ENCODE measurements at regions not wholly inside any gene's neighbourhood (a gene's known extent, or its start where the extent isn't known, plus 50 kb on each side); places are given as distances from the start of the nearest gene placed in this dataset.

DNA sequence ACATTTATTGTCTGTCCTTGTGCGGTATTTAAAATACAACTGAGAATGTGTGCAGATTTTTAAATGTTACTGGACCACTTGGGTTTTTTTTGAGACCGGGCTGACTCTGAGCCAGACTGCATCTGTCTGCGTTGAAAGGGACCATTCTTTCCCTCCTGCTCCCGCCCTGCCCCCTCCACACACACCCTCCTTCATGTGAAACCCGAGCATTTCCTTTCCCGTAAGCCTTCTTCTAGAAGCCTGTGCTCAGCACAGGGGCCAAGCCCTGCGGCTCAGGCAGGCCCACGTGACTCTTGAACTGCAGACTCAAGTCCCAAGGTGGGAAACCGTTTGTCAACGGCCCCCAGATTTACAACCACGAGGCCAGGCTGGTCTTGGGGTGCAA, 82.7 kb upstream of the FOXC1 start:
- Mint-ChIP-seq H3K4me3 (peak overlapping the region; percentile 9 to 44), H3K4me1 (ENCODE audit: low read depth) (peaks cover 34% of the 10 kb centered on the region)

GRCh38 chr6:1535295-1535694, 74.4 kb upstream of the FOXC1 start:
- Mint-ChIP-seq H3K27ac (no peak overlapping the region), H3K36me3 (ENCODE audit: insufficient read depth in 2 of 2) (peaks cover 0 to 2% of the 10 kb centered on the region in 2 donors), H3K4me1 (ENCODE audit: low read depth) (peaks cover 15% of the 10 kb centered on the region), H3K4me3 (no peak overlapping the region), H3K9me3 (no peaks in the 10 kb centered on the region), H3K27me3 (ENCODE audit: low read depth) (no peaks in the 10 kb centered on the region)
- ATAC-seq (replicated peaks in 1 of 2), result peak; percentile 43 to 85
- peak; percentile 8 to 41 for DNase-seq

More for the DNA sequence above, 82.7 kb upstream of the FOXC1 start:
- ATAC-seq (replicated peaks in 1 of 2) (peak; percentile 49 to 78), DNase-seq (peak; percentile 13 to 44)
- peaks cover 0 to 2% of the 10 kb centered on the region in 2 donors for H3K36me3 Mint-ChIP-seq (ENCODE audit: insufficient read depth in 2 of 2)
- no peaks in the 10 kb centered on the region for H3K9me3 Mint-ChIP-seq
- H3K27me3 Mint-ChIP-seq (ENCODE audit: low read depth), result peaks cover 2% of the 10 kb centered on the region
- peak overlapping the region; percentile 57 for H3K27ac Mint-ChIP-seq

DNA sequence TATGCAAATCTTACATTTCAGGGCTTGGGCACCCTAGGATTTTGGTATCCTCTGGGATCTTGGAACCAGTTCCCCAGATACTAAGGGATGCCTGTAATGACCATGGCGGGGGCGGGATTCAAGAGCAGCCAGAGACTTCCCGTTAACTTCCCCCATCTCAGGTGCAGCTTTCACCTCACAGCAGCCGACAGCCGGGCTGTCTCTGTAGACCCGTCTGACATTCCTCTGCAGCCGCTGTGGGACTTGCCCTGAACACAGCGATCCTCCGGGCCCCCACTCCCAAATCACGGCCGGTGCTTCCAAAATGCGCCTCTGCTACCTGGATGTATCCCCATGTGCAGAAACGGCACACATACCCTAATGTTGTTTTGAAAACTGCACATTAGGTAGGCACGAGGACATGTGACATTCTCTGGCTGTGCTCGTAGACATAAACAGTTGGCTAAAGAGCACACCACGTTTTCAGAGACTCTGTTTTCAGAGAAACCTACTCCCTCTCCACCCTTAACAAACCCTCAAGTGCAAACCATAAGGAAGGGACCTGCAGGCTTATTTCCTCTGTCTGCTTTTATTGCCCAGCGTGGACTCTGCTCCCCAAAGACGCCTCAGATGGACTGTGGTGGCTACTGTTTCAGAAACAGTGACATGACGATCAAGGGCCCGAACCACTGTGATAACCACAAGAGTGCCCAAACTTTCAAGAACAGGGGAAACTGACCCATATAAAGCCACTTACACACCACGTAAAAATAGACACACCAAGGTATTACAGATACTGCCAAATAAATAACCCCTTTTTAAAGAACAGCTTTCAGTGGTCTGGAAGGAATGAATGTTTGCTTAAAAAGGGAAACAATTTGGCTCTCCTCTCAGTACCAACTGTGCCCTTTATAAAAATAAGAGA, 72.9 kb upstream of the FOXC1 start:
- Mint-ChIP-seq H3K27me3 (ENCODE audit: low read depth) (no peaks in the 10 kb centered on the region), H3K4me3 (peak overlapping the region in 1 of 2 donors; percentile 72), H3K27ac (peak overlapping the region; percentile 49), H3K4me1 (ENCODE audit: low read depth) (peaks cover 15% of the 10 kb centered on the region), H3K9me3 (no peaks in the 10 kb centered on the region), H3K36me3 (ENCODE audit: insufficient read depth in 2 of 2) (no peaks in the 10 kb centered on the region)
- ATAC-seq (replicated peaks in 1 of 2), result peak in 1 of 2 donors; percentile 25
- no peak for DNase-seq

DNA sequence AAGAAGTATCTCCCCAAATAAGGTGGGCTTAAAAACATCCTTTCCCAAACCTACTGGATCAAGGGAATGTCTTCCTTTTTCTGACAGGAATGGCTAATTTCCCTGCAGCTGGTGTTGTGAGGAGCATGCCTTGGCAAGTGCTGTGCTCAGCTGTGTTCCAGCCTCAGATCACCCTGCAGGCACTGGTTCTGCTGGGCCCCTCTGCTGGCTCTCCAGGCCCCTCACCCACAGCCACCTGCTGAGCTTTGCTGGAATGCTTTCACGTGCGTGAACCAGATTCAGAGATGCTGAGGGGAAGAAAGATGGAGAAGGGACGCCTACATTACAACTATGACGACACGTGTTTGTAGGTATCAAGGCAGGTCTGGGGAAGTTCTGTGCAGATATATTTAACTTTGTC, 71.3 kb upstream of the FOXC1 start:
- Mint-ChIP-seq H3K4me3 (no peak overlapping the region), H3K9me3 (peaks cover 0 to 1% of the 10 kb centered on the region in 2 donors), H3K27me3 (ENCODE audit: low read depth) (no peaks in the 10 kb centered on the region), H3K36me3 (ENCODE audit: insufficient read depth in 2 of 2) (peaks cover 0 to under 1% of the 10 kb centered on the region in 2 donors), H3K4me1 (ENCODE audit: low read depth) (peaks cover 15% of the 10 kb centered on the region), H3K27ac (no peak overlapping the region)
- DNase-seq, result no peak
- no peak for ATAC-seq (replicated peaks in 1 of 2)

DNA sequence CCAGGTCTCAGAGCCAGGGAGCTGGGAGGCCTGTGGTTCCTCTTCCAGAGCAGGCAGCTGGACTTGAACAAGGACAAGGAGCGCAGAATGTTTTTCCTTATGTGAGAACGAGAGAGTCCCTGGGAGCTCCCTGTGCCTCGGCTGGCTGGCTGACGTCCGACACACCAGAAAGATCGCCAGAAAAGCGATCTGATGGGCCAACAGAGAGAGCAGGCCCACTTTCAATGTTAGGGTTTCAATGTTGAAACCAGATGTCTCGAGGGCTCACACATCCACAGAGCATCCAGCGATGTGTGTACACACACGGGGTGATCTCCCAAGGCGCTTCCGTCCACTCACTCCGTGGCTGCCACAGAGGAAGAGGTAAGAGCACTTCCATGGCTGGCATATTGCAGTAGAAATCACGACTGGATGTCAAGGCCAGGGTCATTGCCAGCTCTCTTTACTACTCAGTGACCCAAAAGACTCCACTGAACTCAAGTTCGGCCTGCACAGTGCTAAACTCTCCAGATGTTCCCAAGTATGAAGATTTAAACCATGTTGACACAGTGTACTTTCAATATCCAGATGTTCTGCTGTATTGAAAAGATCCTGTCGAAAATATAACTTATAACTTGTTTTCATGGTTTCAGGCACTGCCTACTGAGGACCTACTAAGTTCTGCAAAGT, 70.8 kb upstream of the FOXC1 start:
- Mint-ChIP-seq H3K36me3 (ENCODE audit: insufficient read depth in 2 of 2) (peaks cover 0 to 2% of the 10 kb centered on the region in 2 donors), H3K9me3 (peaks cover 0 to 3% of the 10 kb centered on the region in 2 donors), H3K27me3 (ENCODE audit: low read depth) (no peaks in the 10 kb centered on the region), H3K4me3 (no peak overlapping the region), H3K4me1 (ENCODE audit: low read depth) (peaks cover 15% of the 10 kb centered on the region), H3K27ac (no peak overlapping the region)
- DNase-seq (no peak), ATAC-seq (replicated peaks in 1 of 2) (no peak)

GRCh38 chr6:1540864-1541521, 68.7 kb upstream of the FOXC1 start:
- ATAC-seq (replicated peaks in 1 of 2), result no peak

GRCh38 chr6:1542335-1542734, 67.4 kb upstream of the FOXC1 start:
- H3K27me3 Mint-ChIP-seq (ENCODE audit: low read depth), result no peaks in the 10 kb centered on the region
- DNase-seq, result no peak
- H3K4me1 Mint-ChIP-seq (ENCODE audit: low read depth), result peaks cover under 1% of the 10 kb centered on the region
- no peak overlapping the region for H3K27ac Mint-ChIP-seq
- no peak overlapping the region for H3K4me3 Mint-ChIP-seq
- peaks cover 0 to 4% of the 10 kb centered on the region in 2 donors for H3K9me3 Mint-ChIP-seq
- peaks cover 1 to 2% of the 10 kb centered on the region in 2 donors for H3K36me3 Mint-ChIP-seq (ENCODE audit: insufficient read depth in 2 of 2)
- peak in 1 of 2 donors; percentile 67 for ATAC-seq (replicated peaks in 1 of 2)

More at GRCh38 chr6:1540864-1541521, 68.7 kb upstream of the FOXC1 start:
- Mint-ChIP-seq H3K27ac (no peak overlapping the region), H3K4me3 (no peak overlapping the region), H3K36me3 (ENCODE audit: insufficient read depth in 2 of 2) (peaks cover 1 to 2% of the 10 kb centered on the region in 2 donors), H3K27me3 (ENCODE audit: low read depth) (no peaks in the 10 kb centered on the region), H3K4me1 (ENCODE audit: low read depth) (peaks cover 9% of the 10 kb centered on the region), H3K9me3 (peaks cover 0 to 4% of the 10 kb centered on the region in 2 donors)
- DNase-seq, result no peak

DNA sequence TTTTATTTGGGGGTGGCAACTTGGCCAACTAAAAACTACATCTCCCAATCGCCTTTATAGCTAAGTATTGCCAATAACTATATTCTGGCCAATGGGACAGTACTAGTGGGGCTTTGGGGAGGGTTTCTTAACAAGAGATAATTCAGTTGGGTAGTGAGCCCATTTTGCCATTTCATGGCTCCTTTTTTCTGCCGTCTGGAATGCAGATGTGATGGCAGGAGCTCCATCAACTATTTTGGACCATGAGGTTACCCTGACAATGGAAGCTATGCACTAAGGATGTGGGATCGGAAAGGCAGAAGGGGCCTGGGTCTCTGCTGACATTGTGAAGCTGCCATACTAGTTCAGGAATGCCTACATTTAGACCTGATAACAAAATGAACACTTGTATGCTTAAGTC, 67.0 kb upstream of the FOXC1 start:
- no peak for ATAC-seq (replicated peaks in 1 of 2)
- peaks cover 0 to 4% of the 10 kb centered on the region in 2 donors for H3K9me3 Mint-ChIP-seq
- H3K4me3 Mint-ChIP-seq, result no peak overlapping the region
- no peaks in the 10 kb centered on the region for H3K27me3 Mint-ChIP-seq (ENCODE audit: low read depth)
- no peak for DNase-seq
- H3K36me3 Mint-ChIP-seq (ENCODE audit: insufficient read depth in 2 of 2), result peaks cover 1 to 2% of the 10 kb centered on the region in 2 donors
- no peak overlapping the region for H3K27ac Mint-ChIP-seq
- H3K4me1 Mint-ChIP-seq (ENCODE audit: low read depth), result no peaks in the 10 kb centered on the region

DNA sequence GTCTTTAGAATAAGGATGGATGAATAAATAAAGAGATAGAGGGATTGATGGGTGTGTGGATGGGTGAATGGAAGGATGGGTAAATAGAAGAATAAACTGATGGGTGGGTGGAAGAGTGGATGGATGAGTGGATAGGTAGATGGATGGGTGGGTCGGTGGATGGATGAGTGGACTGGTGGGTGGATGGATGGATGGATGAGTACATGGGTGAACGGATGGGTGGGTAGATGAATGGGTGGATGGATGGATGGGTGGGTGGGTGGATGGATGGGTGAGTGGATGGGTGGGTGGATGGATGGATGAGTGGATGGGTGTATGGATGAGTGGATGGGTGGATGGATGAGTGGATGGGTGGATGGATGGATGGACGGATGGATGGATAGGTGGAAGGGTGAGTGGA, 65.7 kb upstream of the FOXC1 start:
- ATAC-seq (replicated peaks in 1 of 2) (no peak), DNase-seq (no peak)
- H3K4me1 Mint-ChIP-seq (ENCODE audit: low read depth), result no peaks in the 10 kb centered on the region
- peaks cover 0 to 4% of the 10 kb centered on the region in 2 donors for H3K9me3 Mint-ChIP-seq
- H3K36me3 Mint-ChIP-seq (ENCODE audit: insufficient read depth in 2 of 2), result peaks cover 1 to 2% of the 10 kb centered on the region in 2 donors
- H3K27ac Mint-ChIP-seq, result peak overlapping the region; percentile 76
- H3K4me3 Mint-ChIP-seq, result no peak overlapping the region
- H3K27me3 Mint-ChIP-seq (ENCODE audit: low read depth), result no peaks in the 10 kb centered on the region

- ATAC-seq (replicated peaks in 1 of 2), result no peak
- Mint-ChIP-seq H3K27me3 (ENCODE audit: low read depth) (no peaks in the 10 kb centered on the region), H3K27ac (no peak overlapping the region), H3K4me1 (ENCODE audit: low read depth) (no peaks in the 10 kb centered on the region), H3K36me3 (ENCODE audit: insufficient read depth in 2 of 2) (peaks cover 1 to 2% of the 10 kb centered on the region in 2 donors), H3K9me3 (peaks cover 0 to 4% of the 10 kb centered on the region in 2 donors), H3K4me3 (no peak overlapping the region)
- DNase-seq, result no peak
Measured at GRCh38 chr6:1544603-1545002, 65.1 kb upstream of the FOXC1 start.

- H3K27me3 Mint-ChIP-seq (ENCODE audit: low read depth), result no peaks in the 10 kb centered on the region
- peaks cover 1 to 2% of the 10 kb centered on the region in 2 donors for H3K36me3 Mint-ChIP-seq (ENCODE audit: insufficient read depth in 2 of 2)
Measured at GRCh38 chr6:1545654-1546053, 64.1 kb upstream of the FOXC1 start.

GRCh38 chr6:1547785-1548184, 61.9 kb upstream of the FOXC1 start:
- no peak overlapping the region for H3K4me3 Mint-ChIP-seq
- ATAC-seq (replicated peaks in 1 of 2) (no peak), DNase-seq (no peak)
- peaks cover 0 to 4% of the 10 kb centered on the region in 2 donors for H3K9me3 Mint-ChIP-seq
- no peaks in the 10 kb centered on the region for H3K4me1 Mint-ChIP-seq (ENCODE audit: low read depth)
- no peaks in the 10 kb centered on the region for H3K27me3 Mint-ChIP-seq (ENCODE audit: low read depth)
- H3K36me3 Mint-ChIP-seq (ENCODE audit: insufficient read depth in 2 of 2), result peaks cover 1 to 2% of the 10 kb centered on the region in 2 donors
- no peak overlapping the region for H3K27ac Mint-ChIP-seq

More at GRCh38 chr6:1545654-1546053, 64.1 kb upstream of the FOXC1 start:
- H3K4me3 Mint-ChIP-seq, result no peak overlapping the region
- no peak overlapping the region for H3K27ac Mint-ChIP-seq
- H3K9me3 Mint-ChIP-seq, result peaks cover 0 to 4% of the 10 kb centered on the region in 2 donors
- H3K4me1 Mint-ChIP-seq (ENCODE audit: low read depth), result no peaks in the 10 kb centered on the region
- DNase-seq (no peak), ATAC-seq (replicated peaks in 1 of 2) (no peak)

GRCh38 chr6:1551249-1551648, 58.5 kb upstream of the FOXC1 start:
- Mint-ChIP-seq H3K27ac (no peak overlapping the region), H3K9me3 (no peaks in the 10 kb centered on the region), H3K36me3 (ENCODE audit: insufficient read depth in 2 of 2) (peaks cover 0 to 2% of the 10 kb centered on the region in 2 donors), H3K4me1 (ENCODE audit: low read depth) (peaks cover 24% of the 10 kb centered on the region), H3K27me3 (ENCODE audit: low read depth) (peaks cover 16% of the 10 kb centered on the region), H3K4me3 (no peak overlapping the region)
- DNase-seq (no peak), ATAC-seq (replicated peaks in 1 of 2) (no peak)
